GM12892 (cell line): ENCODE measurements at regions not wholly inside any gene's neighbourhood (a gene's known extent, or its start where the extent isn't known, plus 50 kb on each side); places are given as distances from the start of the nearest gene placed in this dataset.

ENCODE experiments used
- POLR2A ChIP-seq: IDR thresholded peaks from 2 replicates; pipeline ENCODE4 v1.6.1; 2011; ENCODE audit warnings: low read depth, low read length, control low read depth
- POLR2AphosphoS5 ChIP-seq: IDR thresholded peaks from 2 replicates; pipeline ENCODE4 v1.6.1; 2011; ENCODE audit warnings: low read depth, low read length, control low read depth
- TAF1 ChIP-seq: IDR thresholded peaks from 2 replicates; pipeline ENCODE4 v1.6.1; 2011; ENCODE audit warnings: low read depth, mild to moderate bottlenecking, control low read depth, low read length, borderline replicate concordance

- TF ChIP-seq POLR2A (no peak), TAF1 (no peak), POLR2AphosphoS5 (no peak)
Observed at GRCh38 chr9:90552317-90552716, 90.3 kb downstream of the DIRAS2 start.
